HT1080 (cell line): ENCODE measurements at regions not wholly inside any gene's neighbourhood (a gene's known extent, or its start where the extent isn't known, plus 50 kb on each side); places are given as distances from the start of the nearest gene placed in this dataset.

Source experiments
- DNase-seq: peaks from one replicate; pipeline ENCODE4 v3.0.0-alpha.2; 2015; ENCODE audit warnings: low read depth

- DNase-seq, result no peak
These were observed 326.6 kb downstream of the GPAT3 start for GRCh38 chr4:83862471-83862870.

- DNase-seq, result no peak
These were observed 324.3 kb downstream of the GPAT3 start for GRCh38 chr4:83860200-83860599.

- peak; percentile 69 for DNase-seq
These were observed 322.2 kb downstream of the GPAT3 start for GRCh38 chr4:83858131-83858530.

GRCh38 chr4:83855044-83855443, 319.1 kb downstream of the GPAT3 start:
- peak; percentile 95 for DNase-seq

GRCh38 chr4:83852085-83852451, 316.2 kb downstream of the GPAT3 start:
- peak; percentile 83 for DNase-seq

GRCh38 chr4:83851261-83852084, 315.6 kb downstream of the GPAT3 start:
- peak; percentile 77 for DNase-seq

- DNase-seq, result peak; percentile 41
These were observed 314.5 kb downstream of the GPAT3 start for GRCh38 chr4:83850435-83850834.

GRCh38 chr4:83846193-83846830, 310.4 kb downstream of the GPAT3 start:
- DNase-seq, result no peak

GRCh38 chr4:83839615-83840014, 303.7 kb downstream of the GPAT3 start:
- DNase-seq, result no peak

- no peak for DNase-seq
These were observed 301.9 kb downstream of the GPAT3 start for GRCh38 chr4:83837614-83838308.

- DNase-seq, result no peak
These were observed 298.0 kb downstream of the GPAT3 start for GRCh38 chr4:83833920-83834319.

GRCh38 chr4:83832110-83832825, 296.4 kb downstream of the GPAT3 start:
- DNase-seq, result no peak

- DNase-seq, result no peak
These were observed 295.7 kb downstream of the GPAT3 start for GRCh38 chr4:83831588-83831987.

- no peak for DNase-seq
These were observed 294.4 kb downstream of the GPAT3 start for GRCh38 chr4:83830138-83830888.

- no peak for DNase-seq
These were observed 292.7 kb downstream of the GPAT3 start for GRCh38 chr4:83828601-83829000.

GRCh38 chr4:83821493-83821892, 285.6 kb downstream of the GPAT3 start:
- DNase-seq, result peak; percentile 13

- DNase-seq, result no peak
These were observed 283.7 kb downstream of the GPAT3 start for GRCh38 chr4:83819582-83819981.

GRCh38 chr4:83810428-83810827, 274.5 kb downstream of the GPAT3 start:
- peak; percentile 43 for DNase-seq

- no peak for DNase-seq
These were observed 273.7 kb downstream of the GPAT3 start for GRCh38 chr4:83809581-83809980.

- no peak for DNase-seq
These were observed 257.6 kb downstream of the GPAT3 start for GRCh38 chr4:83793481-83793880.

- DNase-seq, result no peak
These were observed 250.0 kb downstream of the GPAT3 start for GRCh38 chr4:83785891-83786290.
